ENCODE measurements at regions not wholly inside any gene's neighbourhood (a gene's known extent, or its start where the extent isn't known, plus 50 kb on each side); places are given as distances from the start of the nearest gene placed in this dataset.
"Not testable (repeated sequence)": the region's sequence is repeated elsewhere in the genome, so short reads cannot be mapped to it uniquely, and the experiment has no call there.

- no peak for DNase-seq
Measured at GRCh38 chr12:62164036-62164435, 96.2 kb upstream of the USP15 start.

GRCh38 chr12:62166525-62166924 lies 93.7 kb upstream of the USP15 start:
- no peak for DNase-seq

- no peak for DNase-seq
Measured at GRCh38 chr12:62168411-62168810, 91.8 kb upstream of the USP15 start.

GRCh38 chr12:62170241-62170640 lies 90.0 kb upstream of the USP15 start:
- no peak for DNase-seq

GRCh38 chr12:62190689-62191490 lies 69.3 kb upstream of the USP15 start:
- no peak for DNase-seq

GRCh38 chr12:62191491-62192179 lies 68.6 kb upstream of the USP15 start:
- peak; percentile 15 for DNase-seq

- peak; percentile 75 for DNase-seq
Measured at GRCh38 chr12:62192180-62192902, 67.9 kb upstream of the USP15 start.

- DNase-seq, result no peak
Measured at GRCh38 chr12:62192903-62193250, 67.3 kb upstream of the USP15 start.

GRCh38 chr12:62194031-62194430 lies 66.2 kb upstream of the USP15 start:
- DNase-seq, result no peak

- DNase-seq, result no peak
Measured at GRCh38 chr12:62194616-62195015, 65.6 kb upstream of the USP15 start.

GRCh38 chr12:62196146-62196545 lies 64.1 kb upstream of the USP15 start:
- no peak for DNase-seq

GRCh38 chr12:62202861-62203260 lies 57.3 kb upstream of the USP15 start:
- DNase-seq, result not testable (repeated sequence)

- no peak for DNase-seq
Measured at GRCh38 chr12:62205346-62205745, 54.9 kb upstream of the USP15 start.

- no peak for DNase-seq
Measured at GRCh38 chr12:62207248-62207647, 53.0 kb upstream of the USP15 start.

All from CD4-positive, alpha-beta T cell treated with Interleukin-10 for 1 hour (primary cell).